Natural killer cell (primary cell): ENCODE measurements at regions not wholly inside any gene's neighbourhood (a gene's known extent, or its start where the extent isn't known, plus 50 kb on each side); places are given as distances from the start of the nearest gene placed in this dataset.
"Not testable (repeated sequence)": the region's sequence is repeated elsewhere in the genome, so short reads cannot be mapped to it uniquely, and the experiment has no call there.

Source experiments
- ATAC-seq, 3 donors: fragments of 150-1000 bp in 2 of 3; fragments of 200-7000 bp in 1 of 3; cut with Tn5 transposase; 1 replicate in 1 of 3; 2 replicates in 2 of 3; pipeline ENCODE4 v1.10.0; 2021; ENCODE audit warnings: mild to moderate bottlenecking in 2 of 3, moderate library complexity in 2 of 3
- DNase-seq, 2 donors: peaks; one replicate each; pipeline versions ENCODE4 v3.0.0 to v3.0.0-alpha.2; 2013 to 2021; ENCODE audit warnings: mixed read lengths in 1 of 2
- H3K27ac ChIP-seq: one replicate; pipeline ENCODE4 v1.5.1; 2013; ENCODE audit warnings: mild to moderate bottlenecking, low read length
- H3K27me3 ChIP-seq: one replicate; pipeline ENCODE4 v1.6.1; 2013; ENCODE audit warnings: low read length; ENCODE audit not compliant: control insufficient read depth, insufficient read depth
- H3K36me3 ChIP-seq: one replicate; pipeline ENCODE4 v1.6.1; 2013; ENCODE audit warnings: low read length; ENCODE audit not compliant: control insufficient read depth, insufficient read depth
- H3K4me1 ChIP-seq: one replicate; pipeline ENCODE4 v1.6.1; 2013; ENCODE audit warnings: low read length; ENCODE audit not compliant: control insufficient read depth, insufficient read depth
- H3K4me3 ChIP-seq: one replicate; pipeline ENCODE4 v1.5.1; 2013; ENCODE audit warnings: low read length
- H3K9me3 ChIP-seq: one replicate; pipeline ENCODE4 v1.6.1; 2013; ENCODE audit warnings: low read length; ENCODE audit not compliant: control insufficient read depth, insufficient read depth
- H3K27ac Mint-ChIP-seq, 2 donors: one replicate each; pipeline ENCODE4 v1.8.0; 2022; ENCODE audit warnings: mild to moderate bottlenecking in 2 of 2, mixed read lengths in 2 of 2, moderate library complexity in 1 of 2
- H3K27me3 Mint-ChIP-seq, 2 donors: one replicate each; pipeline ENCODE4 v1.8.0; 2022; ENCODE audit warnings: low read depth in 2 of 2, mixed read lengths in 2 of 2
- H3K36me3 Mint-ChIP-seq: one replicate; pipeline ENCODE4 v1.8.0; 2022; ENCODE audit warnings: mixed read lengths
- H3K4me1 Mint-ChIP-seq, 2 donors: one replicate each; pipeline ENCODE4 v1.8.0; 2022; ENCODE audit warnings: mixed read lengths in 2 of 2
- H3K4me3 Mint-ChIP-seq: one replicate; pipeline ENCODE4 v1.8.0; 2022; ENCODE audit warnings: mild to moderate bottlenecking, moderate library complexity, mixed read lengths
- H3K9me3 Mint-ChIP-seq, 2 donors: one replicate each; pipeline ENCODE4 v1.8.0; 2022; ENCODE audit warnings: mixed read lengths in 2 of 2
- CTCF ChIP-seq: fragments of 200-600 bp; IDR thresholded peaks from one replicate; pipeline ENCODE4 v1.8.0; 2022; ENCODE audit warnings: antibody characterized with exemption
- WGBS: methylation state at CpG from one replicate; pipeline ENCODE4 v1.1.7; 2013; ENCODE audit warnings: missing lambda C conversion rate; ENCODE audit not compliant: insufficient coverage; 5-methylcytosine and 5-hydroxymethylcytosine counted together
- intact Hi-C: fragments of 100-400 bp; cut with micrococcal nuclease; formaldehyde crosslinking; loops from one replicate; pipeline ENCODE4 v1.14.2; 2022

DNA sequence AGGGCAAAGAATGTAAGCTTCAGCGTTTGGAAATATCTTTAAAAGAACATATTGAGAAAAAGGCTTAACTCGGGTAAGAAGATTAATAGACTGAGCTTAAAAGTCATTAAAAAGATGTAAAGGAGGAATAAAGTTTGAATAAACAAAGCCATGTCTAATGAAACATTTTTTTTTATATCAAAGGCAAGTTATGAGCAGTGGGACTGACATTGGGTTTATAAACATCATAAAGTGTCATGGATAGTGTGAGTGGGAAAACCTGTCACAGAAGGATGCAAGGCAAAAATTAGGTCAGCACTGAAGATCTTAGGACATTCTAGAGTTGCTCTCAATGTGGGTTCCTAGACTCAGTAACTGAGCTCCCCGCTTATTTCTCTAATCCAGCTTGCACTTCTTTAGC, 438.0 kb upstream of the CDH11 start:
- Mint-ChIP-seq H3K4me3 (no peak overlapping the region), H3K27me3 (no peaks in the 10 kb centered on the region), H3K36me3 (no peaks in the 10 kb centered on the region), H3K9me3 (peaks cover 2 to 6% of the 10 kb centered on the region in 2 donors), H3K4me1 (no peaks in the 10 kb centered on the region), H3K27ac (no peak overlapping the region)
- intact Hi-C loops, result no loop called here
- 91% methylated on average over 3 of the region's 3 CpGs for WGBS
- Histone ChIP-seq H3K27ac (no peak overlapping the region), H3K36me3 (no peaks in the 10 kb centered on the region), H3K4me1 (no peaks in the 10 kb centered on the region), H3K9me3 (no peaks in the 10 kb centered on the region), H3K27me3 (no peaks in the 10 kb centered on the region), H3K4me3 (no peak overlapping the region)
- ATAC-seq (no peak), DNase-seq (no peak)
- no peak for TF ChIP-seq CTCF

DNA sequence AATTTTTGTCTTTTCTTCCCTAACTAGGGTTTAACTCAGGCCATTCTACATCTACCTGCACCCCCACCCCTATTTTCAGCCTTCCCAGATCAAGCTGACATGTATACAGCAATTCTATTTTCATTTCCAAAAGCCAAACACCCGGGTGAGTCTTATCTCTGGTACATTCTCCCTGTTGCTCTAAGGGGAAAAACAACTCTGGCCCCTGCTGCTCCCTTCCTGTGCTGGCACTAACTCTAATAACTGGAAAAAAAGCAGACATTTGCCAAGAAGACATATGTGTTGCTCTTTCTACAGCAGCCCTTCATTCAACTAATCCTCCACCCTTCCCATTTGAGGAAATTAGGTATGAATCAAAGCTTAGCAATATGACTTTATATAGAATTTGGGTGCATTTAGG, 427.8 kb upstream of the CDH11 start:
- H3K4me1 ChIP-seq, H3K27me3 Mint-ChIP-seq, H3K36me3 ChIP-seq, H3K4me3 ChIP-seq, H3K27me3 ChIP-seq, ATAC-seq, H3K36me3 Mint-ChIP-seq, DNase-seq, H3K9me3 ChIP-seq, H3K27ac ChIP-seq, H3K4me1 Mint-ChIP-seq, intact Hi-C loops, H3K4me3 Mint-ChIP-seq, H3K27ac Mint-ChIP-seq: not testable (repeated sequence)
- H3K9me3 Mint-ChIP-seq, result peaks cover 7 to 10% of the 10 kb centered on the region in 2 donors
- WGBS, result 33% methylated on average over 1 of the region's 1 CpG

- no peak overlapping the region for H3K4me3 ChIP-seq
- H3K27me3 Mint-ChIP-seq, result peaks cover 0 to 3% of the 10 kb centered on the region in 2 donors
- H3K4me3 Mint-ChIP-seq, result no peak overlapping the region
- DNase-seq (no peak), ATAC-seq (no peak)
- 98% methylated on average over 2 of the region's 2 CpGs for whole genome bisulfite sequencing
- peaks cover 10 to 12% of the 10 kb centered on the region in 2 donors for H3K9me3 Mint-ChIP-seq
- no peak overlapping the region for H3K27ac ChIP-seq
- H3K36me3 Mint-ChIP-seq, result no peaks in the 10 kb centered on the region
- H3K27ac Mint-ChIP-seq, result no peak overlapping the region
- H3K9me3 ChIP-seq, result peaks cover 6% of the 10 kb centered on the region
- no peaks in the 10 kb centered on the region for H3K27me3 ChIP-seq
- H3K36me3 ChIP-seq, result no peaks in the 10 kb centered on the region
- H3K4me1 Mint-ChIP-seq, result no peaks in the 10 kb centered on the region
- H3K4me1 ChIP-seq, result no peaks in the 10 kb centered on the region
- intact Hi-C loops, result no loop called here
- no peak for TF ChIP-seq CTCF
Measured at GRCh38 chr16:65548470-65548869, 426.6 kb upstream of the CDH11 start.

DNA sequence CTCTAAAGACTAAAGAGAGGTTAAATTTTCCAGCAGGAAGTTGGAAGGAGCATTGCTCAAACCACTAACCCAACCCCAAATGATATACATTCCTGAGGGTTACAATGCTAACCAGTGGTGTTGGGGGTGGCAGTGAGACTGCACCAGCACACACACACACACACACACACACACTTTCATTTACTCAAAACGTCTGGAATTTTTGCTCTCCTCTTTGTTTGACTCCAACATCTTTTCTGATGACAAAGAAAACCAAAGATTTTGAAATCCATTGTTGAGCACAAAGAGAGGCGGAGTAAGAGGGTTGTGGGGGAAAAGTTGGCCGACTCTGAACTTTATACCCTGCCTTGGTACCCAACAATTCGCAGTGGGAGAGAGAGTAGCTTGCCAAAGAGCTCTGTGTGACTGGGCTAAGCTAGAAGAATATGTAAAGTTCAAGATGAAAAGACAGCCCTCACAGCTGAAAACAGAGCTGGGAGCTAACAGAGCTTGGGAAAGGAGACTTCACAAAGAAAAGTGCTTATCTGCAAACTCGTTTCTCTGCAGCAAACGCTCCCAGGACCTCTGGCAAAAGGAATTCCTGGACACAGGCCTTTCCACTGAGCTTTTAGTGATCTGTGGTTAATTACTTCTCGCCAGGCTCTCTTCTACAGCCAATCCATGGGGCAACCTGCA, 426.0 kb upstream of the CDH11 start:
- WGBS, result 68% methylated on average over 5 of the region's 7 CpGs
- no peak overlapping the region for H3K27ac Mint-ChIP-seq
- no peaks in the 10 kb centered on the region for H3K36me3 ChIP-seq
- DNase-seq (no peak), ATAC-seq (no peak)
- H3K36me3 Mint-ChIP-seq, result no peaks in the 10 kb centered on the region
- no peak overlapping the region for H3K27ac ChIP-seq
- no peak overlapping the region for H3K4me3 ChIP-seq
- intact Hi-C loops, result no loop called here
- H3K27me3 ChIP-seq, result no peaks in the 10 kb centered on the region
- H3K9me3 ChIP-seq, result peaks cover 6% of the 10 kb centered on the region
- no peaks in the 10 kb centered on the region for H3K4me1 ChIP-seq
- TF ChIP-seq CTCF, result no peak
- peaks cover 0 to 3% of the 10 kb centered on the region in 2 donors for H3K27me3 Mint-ChIP-seq
- no peak overlapping the region for H3K4me3 Mint-ChIP-seq
- H3K9me3 Mint-ChIP-seq, result peaks cover 6 to 10% of the 10 kb centered on the region in 2 donors
- H3K4me1 Mint-ChIP-seq, result no peaks in the 10 kb centered on the region
